Transverse colon (tissue), 4 donors: ENCODE measurements at regions not wholly inside any gene's neighbourhood (a gene's known extent, or its start where the extent isn't known, plus 50 kb on each side); places are given as distances from the start of the nearest gene placed in this dataset.

Source experiments
- DNase-seq: peaks from one replicate; pipeline ENCODE4 v3.0.0-alpha.2; 2019
- H3K27ac ChIP-seq, 4 donors: fragments of 200-600 bp; sonication (generic); 2 replicates each; pipeline ENCODE4 v1.5.1; 2016 to 2018; ENCODE audit warnings: inconsistent platforms in 4 of 4
- H3K27me3 ChIP-seq: fragments of 200-600 bp; sonication (generic); 2 replicates; pipeline ENCODE4 v1.5.1; 2017; ENCODE audit warnings: inconsistent platforms
- H3K36me3 ChIP-seq, 4 donors: fragments of 200-600 bp; sonication (generic); 2 replicates each; pipeline ENCODE4 v1.5.1; 2017 to 2019; ENCODE audit warnings: inconsistent platforms in 4 of 4
- H3K4me1 ChIP-seq, 4 donors: fragments of 200-600 bp; sonication (generic); 2 replicates each; pipeline ENCODE4 v1.5.1; 2017 to 2020; ENCODE audit warnings: inconsistent platforms in 4 of 4
- H3K4me3 ChIP-seq, 4 donors: fragments of 200-600 bp; sonication (generic); 1 replicate in 1 of 4; 2 replicates in 3 of 4; pipeline versions ENCODE4 v1.5.1 to v1.6.1; 2017 to 2019; ENCODE audit warnings: inconsistent platforms in 4 of 4
- H3K9me3 ChIP-seq, 2 donors: fragments of 200-600 bp; sonication (generic); 2 replicates each; pipeline ENCODE4 v1.5.1; 2017 to 2019; ENCODE audit warnings: inconsistent platforms in 2 of 2
- EP300 ChIP-seq: sonication (generic); formaldehyde crosslinking; IDR thresholded peaks from one replicate; pipeline ENCODE4 v1.6.1; 2017; ENCODE audit warnings: antibody characterized with exemption, low read depth
- POLR2A ChIP-seq: fragments of 450-650 bp; IDR thresholded peaks from one replicate; pipeline ENCODE4 v1.6.1; 2016; ENCODE audit warnings: antibody characterized with exemption, mild to moderate bottlenecking, moderate library complexity
- POLR2AphosphoS5 ChIP-seq, 3 donors: sonication (generic); formaldehyde crosslinking; IDR thresholded peaks; one replicate each; pipeline ENCODE4 v1.6.1; 2016; ENCODE audit warnings: antibody characterized with exemption in 3 of 3
- WGBS, 2 donors: methylation state at CpG; one replicate each; pipeline ENCODE4 v1.1.5; 2018; ENCODE audit warnings: low coverage in 1 of 2; 5-methylcytosine and 5-hydroxymethylcytosine counted together
- in situ Hi-C, 4 donors: fragments of 200-750 bp; cut with MboI; loops; one replicate each; pipeline versions ENCODE4 v1.15.0 to v1.15.1; 2017; ENCODE audit warnings: low sequenced_read_pairs in 3 of 4, low pct_ligation_motif_present in 1 of 4, low pct_unique_long_range_greater_than_20kb in 1 of 4
- intact Hi-C: fragments of 100-400 bp; cut with DNase I; formaldehyde crosslinking; loops from one replicate; pipeline ENCODE4 v1.15.1; 2023; ENCODE audit warnings: low total_unique reads
- TF ChIP-seq, protein P1 (sequence below), 5 experiments: fragments of 200-600 bp in 3 of 5; fragments of 450-650 bp in 2 of 5; sonication (generic) in 3 of 5; IDR thresholded peaks; 1 replicate in 2 of 5; 2 replicates in 3 of 5; pipeline ENCODE4 v1.5.1; 2016 to 2017; ENCODE audit warnings: antibody characterized with exemption in 5 of 5, inconsistent platforms in 3 of 5, mild to moderate bottlenecking in 2 of 5, moderate library complexity in 1 of 5

GRCh38 chr2:105567996-105568494, 169.2 kb upstream of the FHL2 start:
- Histone ChIP-seq H3K27ac (no peak overlapping the region), H3K4me1 (peaks cover 0 to 3% (median 0%) of the 10 kb centered on the region in 4 donors), H3K27me3 (no peaks in the 10 kb centered on the region), H3K4me3 (no peak overlapping the region), H3K36me3 (no peaks in the 10 kb centered on the region), H3K9me3 (no peaks in the 10 kb centered on the region)
- TF ChIP-seq POLR2A: no peak
- no peak for TF ChIP-seq POLR2AphosphoS5 (IDR thresholded peaks at IDR 0.05)
- TF ChIP-seq EP300: no peak
- TF ChIP-seq, protein P1, sequence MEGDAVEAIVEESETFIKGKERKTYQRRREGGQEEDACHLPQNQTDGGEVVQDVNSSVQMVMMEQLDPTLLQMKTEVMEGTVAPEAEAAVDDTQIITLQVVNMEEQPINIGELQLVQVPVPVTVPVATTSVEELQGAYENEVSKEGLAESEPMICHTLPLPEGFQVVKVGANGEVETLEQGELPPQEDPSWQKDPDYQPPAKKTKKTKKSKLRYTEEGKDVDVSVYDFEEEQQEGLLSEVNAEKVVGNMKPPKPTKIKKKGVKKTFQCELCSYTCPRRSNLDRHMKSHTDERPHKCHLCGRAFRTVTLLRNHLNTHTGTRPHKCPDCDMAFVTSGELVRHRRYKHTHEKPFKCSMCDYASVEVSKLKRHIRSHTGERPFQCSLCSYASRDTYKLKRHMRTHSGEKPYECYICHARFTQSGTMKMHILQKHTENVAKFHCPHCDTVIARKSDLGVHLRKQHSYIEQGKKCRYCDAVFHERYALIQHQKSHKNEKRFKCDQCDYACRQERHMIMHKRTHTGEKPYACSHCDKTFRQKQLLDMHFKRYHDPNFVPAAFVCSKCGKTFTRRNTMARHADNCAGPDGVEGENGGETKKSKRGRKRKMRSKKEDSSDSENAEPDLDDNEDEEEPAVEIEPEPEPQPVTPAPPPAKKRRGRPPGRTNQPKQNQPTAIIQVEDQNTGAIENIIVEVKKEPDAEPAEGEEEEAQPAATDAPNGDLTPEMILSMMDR (IDR thresholded peaks at IDR 0.05): no peak
- WGBS, 2 donors: 48 to 66% methylated on average over 5 to 17 of the region's 17 CpGs
- in situ Hi-C loops: loop anchor here in 1 of 4 donors (25.0 kb wide), 1 partner anchor 319 kb away; no protein-coding TSS in a partner anchor
- intact Hi-C loops: no loop called here
- DNase-seq: no peak

- in situ Hi-C loops: loop anchor here in 1 of 4 donors (25.0 kb wide), 1 partner anchor 324 kb away; no protein-coding TSS in a partner anchor
- H3K4me3 ChIP-seq: no peak overlapping the region
- no peaks in the 10 kb centered on the region for H3K9me3 ChIP-seq
- no peaks in the 10 kb centered on the region for H3K27me3 ChIP-seq
- TF ChIP-seq POLR2AphosphoS5 (IDR thresholded peaks at IDR 0.05) (no peak), POLR2A (no peak), EP300 (no peak)
- TF ChIP-seq, protein P1 (IDR thresholded peaks at IDR 0.05): no peak
- DNase-seq: no peak
- intact Hi-C loops: no loop called here
- H3K27ac ChIP-seq: no peak overlapping the region
- WGBS, 2 donors: 77 to 100% methylated on average over 1 to 8 of the region's 8 CpGs
- H3K4me1 ChIP-seq: no peaks in the 10 kb centered on the region
- H3K36me3 ChIP-seq: no peaks in the 10 kb centered on the region
Observed at GRCh38 chr2:105563000-105563719, 164.3 kb upstream of the FHL2 start.

DNA sequence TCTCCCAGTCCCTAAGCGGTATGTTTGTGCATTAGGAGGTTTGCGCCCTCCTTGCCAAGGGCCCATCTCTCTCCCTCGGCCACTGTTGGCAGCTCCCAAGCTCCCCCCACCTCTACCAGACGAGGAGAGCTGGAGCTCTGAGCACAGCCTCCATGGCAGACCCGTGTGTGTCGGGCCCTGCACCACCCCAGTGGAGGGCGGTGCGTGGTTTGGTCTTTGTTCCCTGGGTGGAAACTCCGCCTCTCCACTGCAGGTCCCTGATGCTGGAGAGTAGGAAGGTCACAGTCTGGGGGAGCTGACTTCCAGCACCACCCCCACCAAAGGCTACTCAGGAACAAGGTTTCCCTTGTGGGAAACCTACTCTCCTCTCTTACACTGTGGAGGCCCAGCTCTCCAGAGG, 162.6 kb upstream of the FHL2 start:
- in situ Hi-C loops (loop anchor here in 1 of 4 donors (25.0 kb wide), 1 partner anchor 326 kb away; no protein-coding TSS in a partner anchor), intact Hi-C loops (no loop called here)
- H3K36me3 ChIP-seq: no peaks in the 10 kb centered on the region
- WGBS, 2 donors: 77 to 100% methylated on average over 1 to 9 of the region's 9 CpGs
- no peaks in the 10 kb centered on the region for H3K9me3 ChIP-seq
- no peak overlapping the region for H3K27ac ChIP-seq
- peaks cover 10% of the 10 kb centered on the region for H3K27me3 ChIP-seq
- H3K4me1 ChIP-seq: no peaks in the 10 kb centered on the region
- TF ChIP-seq POLR2A (no peak), POLR2AphosphoS5 (IDR thresholded peaks at IDR 0.05) (no peak), EP300 (no peak)
- TF ChIP-seq, protein P1 (IDR thresholded peaks at IDR 0.05): no peak
- no peak for DNase-seq
- no peak overlapping the region for H3K4me3 ChIP-seq

GRCh38 chr2:105560157-105560556, 161.3 kb upstream of the FHL2 start:
- no peak overlapping the region for H3K4me3 ChIP-seq
- DNase-seq: no peak
- WGBS, 2 donors: 77 to 78% methylated on average over 4 to 10 of the region's 10 CpGs
- H3K4me1 ChIP-seq: no peaks in the 10 kb centered on the region
- no peaks in the 10 kb centered on the region for H3K36me3 ChIP-seq
- no peaks in the 10 kb centered on the region for H3K9me3 ChIP-seq
- TF ChIP-seq, protein P1 (IDR thresholded peaks at IDR 0.05): no peak
- intact Hi-C loops: no loop called here
- H3K27ac ChIP-seq: no peak overlapping the region
- peaks cover 15% of the 10 kb centered on the region for H3K27me3 ChIP-seq
- in situ Hi-C loops: loop anchor here in 1 of 4 donors (25.0 kb wide), 1 partner anchor 327 kb away; no protein-coding TSS in a partner anchor
